OCI-LY7 (cell line): ENCODE measurements at regions not wholly inside any gene's neighbourhood (a gene's known extent, or its start where the extent isn't known, plus 50 kb on each side); places are given as distances from the start of the nearest gene placed in this dataset.
A peak's percentile ranks its signal among the peaks of the same experiment; 100 is the strongest.
"Not testable (repeated sequence)": the region's sequence is repeated elsewhere in the genome, so short reads cannot be mapped to it uniquely, and the experiment has no call there.

Experiments used
- BruUV-seq: library from RNA; stranded (reverse); fragments of 400-500 nt; replicated peaks from 2 replicates; lab custom pipeline; 2021; lab: Mats Ljungman, UMichigan
- CTCF ChIA-PET: fragments of 300-600 bp; sonication (Branson Sonifier 250); formaldehyde crosslinking; loops from one replicate; lab custom pipeline; 2022; ENCODE audit warnings: antibody characterized with exemption; ENCODE audit not compliant: unreplicated experiment; lab: Charles Lee
- POLR2A ChIA-PET: fragments of 300-600 bp; sonication (Branson Sonifier 250); formaldehyde crosslinking; loops from one replicate; lab custom pipeline; 2022; ENCODE audit warnings: antibody characterized with exemption; lab: Charles Lee
- DNase-seq: peaks from one replicate; pipeline ENCODE4 v3.0.0-alpha.2; 2015; ENCODE audit warnings: low spot score
- H2AFZ ChIP-seq: fragments of 200-600 bp; sonication (generic), shearing (Covaris generic); 2 replicates; pipeline ENCODE4 v1.6.1; 2014; ENCODE audit warnings: mild to moderate bottlenecking, antibody characterized with exemption, low read length, moderate library complexity
- H3K27ac ChIP-seq: fragments of 200-600 bp; sonication (generic); 2 replicates; pipeline ENCODE4 v1.5.1; 2014; ENCODE audit warnings: mixed run types, low read depth, mild to moderate bottlenecking, moderate library complexity, low read length, inconsistent platforms; ENCODE audit not compliant: poor library complexity, severe bottlenecking
- H3K36me3 ChIP-seq: fragments of 200-600 bp; sonication (generic); 2 replicates; pipeline ENCODE4 v1.6.1; 2014; ENCODE audit warnings: mild to moderate bottlenecking, antibody characterized with exemption, low read length, moderate library complexity, mixed read lengths; ENCODE audit not compliant: insufficient read depth
- H3K4me1 ChIP-seq: fragments of 200-600 bp; sonication (generic); 2 replicates; pipeline ENCODE4 v1.5.1; 2014; ENCODE audit warnings: mild to moderate bottlenecking, low read length; ENCODE audit not compliant: insufficient read depth, poor library complexity, severe bottlenecking
- H3K4me2 ChIP-seq: fragments of 200-600 bp; sonication (generic); 2 replicates; pipeline ENCODE4 v1.6.1; 2014; ENCODE audit warnings: mild to moderate bottlenecking, low read length
- H3K4me3 ChIP-seq: fragments of 200-600 bp; sonication (generic); 2 replicates; pipeline ENCODE4 v1.5.1; 2014; ENCODE audit warnings: mild to moderate bottlenecking, low read depth, low read length; ENCODE audit not compliant: poor library complexity, severe bottlenecking
- H3K79me2 ChIP-seq: fragments of 200-600 bp; sonication (generic); 2 replicates; pipeline ENCODE4 v1.6.1; 2016; ENCODE audit warnings: low read depth, mild to moderate bottlenecking, low read length, moderate library complexity, mixed read lengths; ENCODE audit not compliant: insufficient read depth
- H3K9me2 ChIP-seq: fragments of 200-600 bp; sonication (generic); 2 replicates; pipeline ENCODE4 v1.6.1; 2016; ENCODE audit warnings: mild to moderate bottlenecking, low read length, mixed read lengths; ENCODE audit not compliant: insufficient read depth
- H3K9me3 ChIP-seq: fragments of 200-600 bp; sonication (generic); 2 replicates; pipeline ENCODE4 v1.6.1; 2014; ENCODE audit warnings: mild to moderate bottlenecking, mixed run types, low read length, mixed read lengths
- H4K20me1 ChIP-seq: fragments of 200-600 bp; sonication (generic); 2 replicates; pipeline ENCODE4 v1.6.1; 2014; ENCODE audit warnings: mild to moderate bottlenecking, antibody characterized with exemption, low read length, moderate library complexity, mixed read lengths; ENCODE audit not compliant: insufficient read depth
- CTCF ChIP-seq: fragments of 200-600 bp; sonication (generic); conservative IDR thresholded peaks from 2 replicates; pipeline ENCODE4 v1.5.1; 2014; ENCODE audit warnings: mild to moderate bottlenecking, antibody characterized with exemption, low read length, moderate library complexity, mixed read lengths
- EZH2phosphoT487 ChIP-seq: fragments of 200-600 bp; sonication (generic); IDR thresholded peaks from 2 replicates; pipeline ENCODE4 v1.6.1; 2018; ENCODE audit warnings: low read depth, borderline replicate concordance, mild to moderate bottlenecking, mixed run types, antibody characterized with exemption, low read length, moderate library complexity, mixed read lengths
- intact Hi-C: fragments of 100-400 bp; cut with micrococcal nuclease; formaldehyde crosslinking; loops from one replicate; pipeline ENCODE4 v1.10.0; 2022; ENCODE audit not compliant: unreplicated experiment

- Histone ChIP-seq H3K36me3 (no peaks in the 10 kb centered on the region), H3K9me3 (no peaks in the 10 kb centered on the region), H3K4me3 (no peak overlapping the region), H3K4me2 (no peak overlapping the region), H3K27ac (no peak overlapping the region), H3K4me1 (no peaks in the 10 kb centered on the region), H3K79me2 (no peaks in the 10 kb centered on the region), H3K9me2 (no peaks in the 10 kb centered on the region), H4K20me1 (no peaks in the 10 kb centered on the region), H2AFZ (no peak overlapping the region)
- TF ChIP-seq EZH2phosphoT487: no peak
- no peak for TF ChIP-seq CTCF
- BruUV-seq: no TSS peak
- CTCF ChIA-PET: no interaction called here
- intact Hi-C loops: no loop called here
- POLR2A ChIA-PET: interaction anchor here (1.5 kb wide), 1 partner anchor 9 kb away, joined by 3 read pairs; no protein-coding TSS in a partner anchor
- no peak for DNase-seq
These were observed 74.8 kb upstream of the NEDD9 start for GRCh38 chr6:11307226-11307625.

GRCh38 chr6:11304946-11305345, 72.5 kb upstream of the NEDD9 start:
- TF ChIP-seq EZH2phosphoT487 (no peak), CTCF (no peak)
- Histone ChIP-seq H3K4me3 (no peak overlapping the region), H2AFZ (no peak overlapping the region), H3K27ac (no peak overlapping the region), H4K20me1 (no peaks in the 10 kb centered on the region), H3K79me2 (no peaks in the 10 kb centered on the region), H3K4me1 (no peaks in the 10 kb centered on the region), H3K9me3 (no peaks in the 10 kb centered on the region), H3K36me3 (no peaks in the 10 kb centered on the region), H3K4me2 (no peak overlapping the region), H3K9me2 (no peaks in the 10 kb centered on the region)
- TSS peak; percentile 36 for BruUV-seq
- POLR2A ChIA-PET: no interaction called here
- intact Hi-C loops: no loop called here
- no peak for DNase-seq
- CTCF ChIA-PET: no interaction called here

DNA sequence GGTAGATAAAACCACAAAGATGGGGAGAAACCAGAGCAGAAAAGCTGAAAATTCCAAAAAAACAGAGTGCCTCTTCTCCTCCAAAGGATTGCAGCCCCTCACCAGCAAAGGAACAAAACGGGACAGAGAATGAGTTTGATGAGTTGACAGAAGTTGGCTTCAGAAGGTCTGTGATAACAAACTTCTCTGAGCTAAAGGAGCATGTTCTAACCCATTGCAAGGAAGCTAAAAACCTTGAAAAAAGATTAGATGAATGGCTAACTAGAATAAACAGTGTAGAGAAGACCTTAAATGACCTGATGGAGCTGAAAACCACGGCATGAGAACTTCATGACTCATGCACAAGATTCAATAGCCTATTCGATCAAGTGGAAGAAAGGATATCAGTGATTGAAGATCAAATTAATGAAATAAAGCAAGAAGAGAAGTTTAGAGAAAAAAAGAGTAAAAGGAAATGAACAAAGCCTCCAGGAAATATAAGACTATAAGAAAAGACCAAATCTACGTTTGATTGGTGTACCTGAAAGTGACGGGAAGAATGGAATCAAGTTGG, 67.5 kb upstream of the NEDD9 start:
- DNase-seq, H3K9me2 ChIP-seq, H3K4me1 ChIP-seq, H3K27ac ChIP-seq, BruUV-seq, CTCF ChIA-PET, H2AFZ ChIP-seq, H3K4me3 ChIP-seq, H3K36me3 ChIP-seq, H3K79me2 ChIP-seq, H3K9me3 ChIP-seq, POLR2A ChIA-PET, H4K20me1 ChIP-seq, H3K4me2 ChIP-seq, intact Hi-C loops: not testable (repeated sequence)

DNA sequence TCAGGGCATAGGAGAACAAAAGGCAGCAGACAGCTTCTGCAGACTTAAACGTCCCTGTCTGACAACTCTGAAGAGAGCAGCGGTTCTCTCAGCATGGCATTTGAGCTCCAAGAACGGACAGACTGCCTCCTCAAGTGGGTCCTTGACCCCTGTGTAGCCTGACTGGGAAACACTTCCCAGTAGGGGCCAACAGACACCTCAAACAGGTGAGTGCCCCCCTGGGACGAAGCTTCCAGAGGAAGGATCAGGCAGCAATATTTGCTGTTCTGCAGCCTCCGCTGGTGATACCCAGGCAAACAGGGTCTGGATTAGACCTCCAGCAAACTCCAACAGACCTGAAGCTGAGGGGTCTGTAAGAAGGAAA, 66.9 kb upstream of the NEDD9 start:
- H3K79me2 ChIP-seq, H4K20me1 ChIP-seq, BruUV-seq, H3K4me3 ChIP-seq, intact Hi-C loops, H3K4me1 ChIP-seq, CTCF ChIA-PET, H3K27ac ChIP-seq, H3K9me3 ChIP-seq, H2AFZ ChIP-seq, H3K9me2 ChIP-seq, H3K4me2 ChIP-seq, H3K36me3 ChIP-seq, DNase-seq: not testable (repeated sequence)
- POLR2A ChIA-PET: interaction anchor here (1.6 kb wide), 1 partner anchor 40 kb away, joined by 5 read pairs; no protein-coding TSS in a partner anchor
